Keratinocyte (primary cell): ENCODE measurements at regions not wholly inside any gene's neighbourhood (a gene's known extent, or its start where the extent isn't known, plus 50 kb on each side); places are given as distances from the start of the nearest gene placed in this dataset.

Experiments used
- DNase-seq: peaks from one replicate; pipeline ENCODE4 v3.0.0-alpha.2; 2011; ENCODE audit warnings: low read depth, missing footprints, low spot score
- FAIRE-seq: peaks from 2 replicates; lab custom pipeline; 2011; peaks lifted over from hg19 to GRCh38; lab: Jason Lieb, UNC
- H2AFZ ChIP-seq: 2 replicates; pipeline ENCODE4 v1.6.0; 2012; ENCODE audit warnings: low read length, control low read depth, inconsistent platforms; ENCODE audit not compliant: control insufficient read depth
- H3K27ac ChIP-seq: 2 replicates; pipeline ENCODE4 v1.5.1; 2011; ENCODE audit warnings: low read length; ENCODE audit not compliant: control insufficient read depth, insufficient read depth
- H3K27me3 ChIP-seq: 3 replicates; pipeline ENCODE4 v1.6.0; 2011; ENCODE audit warnings: low read length; ENCODE audit not compliant: control insufficient read depth, insufficient read depth; ENCODE audit errors: extremely low read depth
- H3K36me3 ChIP-seq, 2 experiments: 2 replicates in 1 of 2; 3 replicates in 1 of 2; pipeline ENCODE4 v1.5.1; 2011; ENCODE audit warnings: low read length in 2 of 2, mild to moderate bottlenecking in 1 of 2; ENCODE audit not compliant: control insufficient read depth in 2 of 2, insufficient read depth in 2 of 2; ENCODE audit errors: extremely low read depth in 1 of 2
- H3K4me1 ChIP-seq: 3 replicates; pipeline ENCODE4 v1.5.1; 2011; ENCODE audit warnings: low read length; ENCODE audit not compliant: control insufficient read depth, insufficient read depth; ENCODE audit errors: extremely low read depth
- H3K4me2 ChIP-seq: 3 replicates; pipeline ENCODE4 v1.6.0; 2011; ENCODE audit warnings: low read depth, low read length; ENCODE audit not compliant: control insufficient read depth, insufficient read depth; ENCODE audit errors: extremely low read depth
- H3K4me3 ChIP-seq, 3 experiments: fragments of 200-600 bp in 1 of 3; sonication (generic) in 1 of 3; 2 replicates in 2 of 3; 3 replicates in 1 of 3; pipeline ENCODE4 v1.5.1; 2011 to 2016; ENCODE audit warnings: low read length in 3 of 3, mild to moderate bottlenecking in 3 of 3, control low read depth in 2 of 3, inconsistent platforms in 1 of 3, low read depth in 1 of 3, mixed read lengths in 1 of 3, mixed run types in 1 of 3, moderate library complexity in 1 of 3; ENCODE audit not compliant: control insufficient read depth in 2 of 3, insufficient read depth in 2 of 3; ENCODE audit errors: extremely low read depth in 1 of 3
- H3K79me2 ChIP-seq: 2 replicates; pipeline ENCODE4 v1.6.0; 2012; ENCODE audit warnings: low read length; ENCODE audit not compliant: control insufficient read depth, insufficient read depth
- H3K9ac ChIP-seq: 3 replicates; pipeline ENCODE4 v1.6.0; 2011; ENCODE audit warnings: low read length; ENCODE audit not compliant: control insufficient read depth, insufficient read depth; ENCODE audit errors: extremely low read depth
- H3K9me1 ChIP-seq: 3 replicates; pipeline ENCODE4 v1.6.0; 2011; ENCODE audit warnings: low read length; ENCODE audit not compliant: control insufficient read depth, insufficient read depth; ENCODE audit errors: extremely low read depth
- H3K9me3 ChIP-seq: 2 replicates; pipeline ENCODE4 v1.5.1; 2012; ENCODE audit warnings: low read depth, low read length; ENCODE audit not compliant: control insufficient read depth
- H4K20me1 ChIP-seq: 3 replicates; pipeline ENCODE4 v1.6.0; 2011; ENCODE audit warnings: low read length; ENCODE audit not compliant: control insufficient read depth, insufficient read depth; ENCODE audit errors: extremely low read depth
- CTCF ChIP-seq, 3 experiments: IDR thresholded peaks in 1 of 3; conservative IDR thresholded peaks in 1 of 3; optimal IDR thresholded peaks in 1 of 3; 2 replicates in 2 of 3; 3 replicates in 1 of 3; pipeline versions ENCODE3 to v1.5.1; 2011; ENCODE audit warnings: low read length in 3 of 3, mild to moderate bottlenecking in 3 of 3, moderate library complexity in 2 of 3, control low read depth in 1 of 3, inconsistent platforms in 1 of 3; ENCODE audit not compliant: insufficient read depth in 2 of 3; ENCODE audit errors: extremely low read depth in 1 of 3
- EZH2 ChIP-seq: IDR thresholded peaks from one replicate; pipeline ENCODE4 v1.6.1; 2012; ENCODE audit warnings: inconsistent platforms, mild to moderate bottlenecking, low read length, moderate library complexity
- dilution Hi-C: fragments of 300-500 bp; cut with MboI; formaldehyde crosslinking; loops from one replicate; pipeline ENCODE4 v1.7.0; 2020; ENCODE audit warnings: low sequenced_read_pairs; ENCODE audit not compliant: extremely low pct_ligation_motif_present

- H3K27ac ChIP-seq, result no peak overlapping the region
- no peak overlapping the region for H2AFZ ChIP-seq
- no peaks in the 10 kb centered on the region for H3K27me3 ChIP-seq
- DNase-seq (no peak), FAIRE-seq (no peak)
- TF ChIP-seq CTCF (optimal IDR thresholded peaks at IDR 0.05 in 1 of 3, IDR thresholded peaks at IDR 0.05 in 1 of 3, conservative IDR thresholded peaks at IDR 0.05 in 1 of 3; ENCODE audit: extremely low read depth in 1 of 3, insufficient read depth in 2 of 3, low read length in 3 of 3) (no peak), EZH2 (no peak)
- no peaks in the 10 kb centered on the region for H3K9me1 ChIP-seq
- dilution Hi-C loops, result no loop called here
- H3K4me2 ChIP-seq, result no peak overlapping the region
- H3K4me1 ChIP-seq, result no peaks in the 10 kb centered on the region
- peaks cover 2% of the 10 kb centered on the region for H3K9me3 ChIP-seq
- no peaks in the 10 kb centered on the region for H3K36me3 ChIP-seq
- H4K20me1 ChIP-seq, result no peaks in the 10 kb centered on the region
- no peaks in the 10 kb centered on the region for H3K79me2 ChIP-seq
- H3K9ac ChIP-seq, result no peak overlapping the region
- H3K4me3 ChIP-seq, result no peak overlapping the region
These were observed 390.9 kb upstream of the CDH19 start for GRCh38 chr18:66994790-66995189.

- H3K9me1 ChIP-seq, result no peaks in the 10 kb centered on the region
- TF ChIP-seq EZH2, result no peak
- H3K4me1 ChIP-seq, result no peaks in the 10 kb centered on the region
- H3K79me2 ChIP-seq, result no peaks in the 10 kb centered on the region
- H3K9ac ChIP-seq, result no peak overlapping the region
- dilution Hi-C loops, result no loop called here
- H2AFZ ChIP-seq, result no peak overlapping the region
- FAIRE-seq (no peak), DNase-seq (no peak)
- H4K20me1 ChIP-seq, result no peaks in the 10 kb centered on the region
- no peak overlapping the region for H3K4me3 ChIP-seq
- H3K4me2 ChIP-seq, result no peak overlapping the region
- H3K36me3 ChIP-seq, result no peaks in the 10 kb centered on the region
- no peak overlapping the region for H3K27ac ChIP-seq
- H3K27me3 ChIP-seq, result no peaks in the 10 kb centered on the region
- H3K9me3 ChIP-seq, result peaks cover 2% of the 10 kb centered on the region
These were observed 389.6 kb upstream of the CDH19 start for GRCh38 chr18:66993492-66993891.

GRCh38 chr18:66990909-66991308, 387.0 kb upstream of the CDH19 start:
- no peak for DNase-seq
- H3K79me2 ChIP-seq, result no peaks in the 10 kb centered on the region
- no peak overlapping the region for H3K4me3 ChIP-seq
- H3K27me3 ChIP-seq, result no peaks in the 10 kb centered on the region
- dilution Hi-C loops, result no loop called here
- no peak overlapping the region for H3K9ac ChIP-seq
- FAIRE-seq, result no peak
- no peaks in the 10 kb centered on the region for H3K9me1 ChIP-seq
- H3K4me1 ChIP-seq, result no peaks in the 10 kb centered on the region
- no peaks in the 10 kb centered on the region for H4K20me1 ChIP-seq
- no peak overlapping the region for H3K27ac ChIP-seq
- H3K36me3 ChIP-seq, result no peaks in the 10 kb centered on the region
- no peak for TF ChIP-seq CTCF (optimal IDR thresholded peaks at IDR 0.05 in 1 of 3, IDR thresholded peaks at IDR 0.05 in 1 of 3, conservative IDR thresholded peaks at IDR 0.05 in 1 of 3; ENCODE audit: extremely low read depth in 1 of 3, insufficient read depth in 2 of 3, low read length in 3 of 3)
- peaks cover 2% of the 10 kb centered on the region for H3K9me3 ChIP-seq
- no peak overlapping the region for H3K4me2 ChIP-seq
- H2AFZ ChIP-seq, result no peak overlapping the region
